ENCODE measurements at regions not wholly inside any gene's neighbourhood (a gene's known extent, or its start where the extent isn't known, plus 50 kb on each side); places are given as distances from the start of the nearest gene placed in this dataset.

DNA sequence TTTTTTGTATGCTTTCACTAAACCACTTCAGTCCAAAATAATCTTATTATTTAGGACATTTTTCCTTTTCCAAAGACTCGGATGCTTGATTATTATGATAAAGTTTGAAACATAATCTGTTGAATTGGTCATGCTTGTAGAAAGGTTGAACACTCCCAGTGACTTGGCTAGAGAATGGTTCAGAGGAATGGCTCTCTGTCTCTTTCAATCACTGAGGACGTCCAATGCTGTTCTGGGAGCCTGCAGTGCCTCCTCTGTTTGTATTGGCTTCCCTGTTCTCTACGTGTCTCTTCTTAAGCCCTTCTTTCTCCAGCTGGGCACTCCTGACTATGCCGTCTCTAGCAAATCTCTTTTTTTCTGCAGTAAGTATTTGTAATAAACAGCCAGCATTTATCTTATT, 369.0 kb upstream of the DYNLRB2 start:
- in situ Hi-C loops (cut with HindIII; ENCODE audit: low pct_unique_long_range_greater_than_20kb, low sequenced_read_pairs) (no loop called here), intact Hi-C loops (cut with micrococcal nuclease; ENCODE audit: unreplicated experiment) (no loop called here)
- no peaks in the 10 kb centered on the region for H3K9me3 ChIP-seq (ENCODE audit: control insufficient read depth, insufficient read depth, low read depth, low read length)
- no peak for ATAC-seq
- BruUV-seq (replicated peaks) = no TSS peak
- H3K4me1 ChIP-seq (ENCODE audit: control insufficient read depth, insufficient read depth, low read length) = no peaks in the 10 kb centered on the region
- H3K36me3 ChIP-seq (ENCODE audit: control insufficient read depth, insufficient read depth, low read length) = no peaks in the 10 kb centered on the region
- no peak for DNase-seq (ENCODE audit: low read depth, low spot score)
- H3K4me3 ChIP-seq (ENCODE audit: low read depth in 2 of 2, low read length in 2 of 2) = no peak overlapping the region
- H3K27ac ChIP-seq (ENCODE audit: low read length) = no peak overlapping the region
- CTCF ChIA-PET = no interaction called here
- H3K27me3 ChIP-seq (ENCODE audit: control insufficient read depth, insufficient read depth, low read length) = no peaks in the 10 kb centered on the region
- POLR2A ChIA-PET = no interaction called here
- TF ChIP-seq REST (IDR thresholded peaks at IDR 0.05; ENCODE audit: insufficient read depth in 1 of 2, low read depth in 2 of 2, low read length in 1 of 2) (no peak), SIN3A (IDR thresholded peaks at IDR 0.05; ENCODE audit: borderline replicate concordance, insufficient read depth, low read depth, low read length) (no peak), TCF7L2 (IDR thresholded peaks at IDR 0.05; ENCODE audit: low read depth, low read length) (no peak), POLR2AphosphoS5 (IDR thresholded peaks at IDR 0.05; ENCODE audit: low read depth, low read length) (no peak)
- TF ChIP-seq, protein P1, sequence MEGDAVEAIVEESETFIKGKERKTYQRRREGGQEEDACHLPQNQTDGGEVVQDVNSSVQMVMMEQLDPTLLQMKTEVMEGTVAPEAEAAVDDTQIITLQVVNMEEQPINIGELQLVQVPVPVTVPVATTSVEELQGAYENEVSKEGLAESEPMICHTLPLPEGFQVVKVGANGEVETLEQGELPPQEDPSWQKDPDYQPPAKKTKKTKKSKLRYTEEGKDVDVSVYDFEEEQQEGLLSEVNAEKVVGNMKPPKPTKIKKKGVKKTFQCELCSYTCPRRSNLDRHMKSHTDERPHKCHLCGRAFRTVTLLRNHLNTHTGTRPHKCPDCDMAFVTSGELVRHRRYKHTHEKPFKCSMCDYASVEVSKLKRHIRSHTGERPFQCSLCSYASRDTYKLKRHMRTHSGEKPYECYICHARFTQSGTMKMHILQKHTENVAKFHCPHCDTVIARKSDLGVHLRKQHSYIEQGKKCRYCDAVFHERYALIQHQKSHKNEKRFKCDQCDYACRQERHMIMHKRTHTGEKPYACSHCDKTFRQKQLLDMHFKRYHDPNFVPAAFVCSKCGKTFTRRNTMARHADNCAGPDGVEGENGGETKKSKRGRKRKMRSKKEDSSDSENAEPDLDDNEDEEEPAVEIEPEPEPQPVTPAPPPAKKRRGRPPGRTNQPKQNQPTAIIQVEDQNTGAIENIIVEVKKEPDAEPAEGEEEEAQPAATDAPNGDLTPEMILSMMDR (IDR thresholded peaks at IDR 0.05) = no peak

- no peak overlapping the region for H3K27ac ChIP-seq (ENCODE audit: low read length)
- H3K36me3 ChIP-seq (ENCODE audit: control insufficient read depth, insufficient read depth, low read length) = no peaks in the 10 kb centered on the region
- no peaks in the 10 kb centered on the region for H3K9me3 ChIP-seq (ENCODE audit: control insufficient read depth, insufficient read depth, low read depth, low read length)
- no TSS peak for BruUV-seq (replicated peaks)
- TF ChIP-seq, protein P1 (IDR thresholded peaks at IDR 0.05) = no peak
- no peak for TF ChIP-seq SIN3A (IDR thresholded peaks at IDR 0.05; ENCODE audit: borderline replicate concordance, insufficient read depth, low read depth, low read length)
- TF ChIP-seq TCF7L2 (IDR thresholded peaks at IDR 0.05; ENCODE audit: low read depth, low read length) = no peak
- TF ChIP-seq REST (IDR thresholded peaks at IDR 0.05; ENCODE audit: insufficient read depth in 1 of 2, low read depth in 2 of 2, low read length in 1 of 2) = no peak
- TF ChIP-seq POLR2AphosphoS5 (IDR thresholded peaks at IDR 0.05; ENCODE audit: low read depth, low read length) = no peak
- ChIA-PET CTCF (no interaction called here), POLR2A (no interaction called here)
- intact Hi-C loops (cut with micrococcal nuclease; ENCODE audit: unreplicated experiment) (no loop called here), in situ Hi-C loops (cut with HindIII; ENCODE audit: low pct_unique_long_range_greater_than_20kb, low sequenced_read_pairs) (no loop called here)
- DNase-seq (ENCODE audit: low read depth, low spot score) (no peak), ATAC-seq (no peak)
- H3K27me3 ChIP-seq (ENCODE audit: control insufficient read depth, insufficient read depth, low read length) = no peaks in the 10 kb centered on the region
- H3K4me1 ChIP-seq (ENCODE audit: control insufficient read depth, insufficient read depth, low read length) = no peaks in the 10 kb centered on the region
- H3K4me3 ChIP-seq (ENCODE audit: low read depth in 2 of 2, low read length in 2 of 2) = no peak overlapping the region
These were observed 369.6 kb upstream of the DYNLRB2 start for GRCh38 chr16:80171199-80171598.
